ENCODE measurements at regions not wholly inside any gene's neighbourhood (a gene's known extent, or its start where the extent isn't known, plus 50 kb on each side); places are given as distances from the start of the nearest gene placed in this dataset.

DNA sequence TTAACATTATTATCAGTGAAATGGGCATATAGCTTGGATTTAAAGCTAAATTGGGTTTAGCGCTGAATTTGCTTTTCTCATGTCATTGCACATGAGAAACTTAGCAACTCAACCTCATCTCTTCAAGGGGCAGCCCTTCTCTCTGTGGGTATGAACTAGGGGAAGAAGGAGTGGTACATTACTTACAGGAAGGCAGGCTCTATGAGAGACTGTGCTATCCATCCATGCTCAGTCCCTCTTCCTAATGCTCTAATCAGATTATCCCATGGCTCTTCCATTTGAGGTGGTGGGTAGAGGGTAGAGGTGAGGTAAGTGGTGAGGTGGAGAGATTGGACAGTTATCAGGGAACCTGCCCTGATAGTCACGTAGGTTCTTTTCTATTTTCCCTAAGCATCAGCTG, 343.7 kb upstream of the NOVA1 start:
- no peak overlapping the region for H2AFZ ChIP-seq (replicated peaks; ENCODE audit: low read length, poor library complexity)
- H2AK9ac ChIP-seq (replicated peaks; ENCODE audit: low read depth, low read length, poor library complexity) = no peak overlapping the region
- CTCF ChIA-PET = interaction anchor here (0.6 kb wide), 1 partner anchor 353 kb away, joined by 3 read pairs; no protein-coding TSS in a partner anchor
- no peak overlapping the region for H3K56ac ChIP-seq (ENCODE audit: extremely low read depth, insufficient read depth, low read length)
- BruUV-seq (replicated peaks) = no TSS peak
- no peaks in the 10 kb centered on the region for H3K79me1 ChIP-seq (ENCODE audit: low read depth in 1 of 2, low read length in 2 of 2)
- no peak overlapping the region for H3K4ac ChIP-seq (ENCODE audit: low read depth, low read length)
- no peaks in the 10 kb centered on the region for H3K36me3 ChIP-seq (ENCODE audit: control insufficient read depth, insufficient read depth, low read length)
- H3K9me3 ChIP-seq (ENCODE audit: control insufficient read depth, insufficient read depth, low read length) = no peaks in the 10 kb centered on the region
- H4K20me1 ChIP-seq (ENCODE audit: insufficient read depth, low read length) = no peaks in the 10 kb centered on the region
- H3K4me1 ChIP-seq (ENCODE audit: control insufficient read depth, insufficient read depth, low read length) = no peaks in the 10 kb centered on the region
- intact Hi-C loops (cut with micrococcal nuclease) = no loop called here
- no peak overlapping the region for H3K4me2 ChIP-seq (ENCODE audit: low read depth, low read length)
- no peaks in the 10 kb centered on the region for H3K9me1 ChIP-seq (ENCODE audit: insufficient read depth, low read length)
- H4K91ac ChIP-seq (ENCODE audit: insufficient read depth, low read depth, low read length) = no peak overlapping the region
- dilution Hi-C loops (cut with HindIII; ENCODE audit: low sequenced_read_pairs, unreplicated experiment) = no loop called here
- no peaks in the 10 kb centered on the region for H3K27me3 ChIP-seq (ENCODE audit: control insufficient read depth, insufficient read depth, low read length)
- no peak for ATAC-seq (ENCODE audit: low read depth)
- no peak overlapping the region for H2BK15ac ChIP-seq (ENCODE audit: low read depth, low read length)
- H2AK5ac ChIP-seq (ENCODE audit: low read depth, low read length) = no peak overlapping the region
- WGBS, 2 experiments (ENCODE audit: extremely low coverage in 2 of 2, insufficient read length in 1 of 2) = no CpG with 5 or more reads among the region's 2 CpGs
- H3K27ac ChIP-seq (ENCODE audit: insufficient read depth, low read length) = no peak overlapping the region
- H3K9ac ChIP-seq (ENCODE audit: low read depth, low read length) = no peak overlapping the region
- no peak for DNase-seq
- H3K18ac ChIP-seq (ENCODE audit: low read depth, low read length) = no peak overlapping the region
- H2BK20ac ChIP-seq (ENCODE audit: low read depth, low read length) = no peak overlapping the region
- no peak overlapping the region for H3K23ac ChIP-seq (ENCODE audit: low read depth, low read length)
- no peak overlapping the region for H4K8ac ChIP-seq (ENCODE audit: low read depth in 2 of 2, low read length in 2 of 2)
- H3K14ac ChIP-seq (replicated peaks; ENCODE audit: low read depth, low read length) = no peak overlapping the region
- no peak overlapping the region for H2BK5ac ChIP-seq (ENCODE audit: low read depth, low read length, poor library complexity, severe bottlenecking)
- TF ChIP-seq NFE2L2 (IDR thresholded peaks at IDR 0.05; ENCODE audit: low read depth, low read length) (no peak), BHLHE40 (IDR thresholded peaks at IDR 0.05; ENCODE audit: low read depth, low read length) (no peak), CEBPB (IDR thresholded peaks at IDR 0.05; ENCODE audit: low read depth, low read length) (no peak), RCOR1 (IDR thresholded peaks at IDR 0.05; ENCODE audit: insufficient replicate concordance, low read length) (no peak), MAFK (IDR thresholded peaks at IDR 0.05; ENCODE audit: low read depth, low read length) (no peak), SMC3 (IDR thresholded peaks at IDR 0.05; ENCODE audit: low read depth, low read length) (no peak), MXI1 (IDR thresholded peaks at IDR 0.05; ENCODE audit: borderline replicate concordance, low read depth, low read length) (no peak), POLR2A (IDR thresholded peaks at IDR 0.05; ENCODE audit: low read depth, low read length) (no peak), MAZ (IDR thresholded peaks at IDR 0.05; ENCODE audit: borderline replicate concordance, low read depth, low read length) (no peak), RAD21 (IDR thresholded peaks at IDR 0.05; ENCODE audit: low read length) (no peak), RFX5 (IDR thresholded peaks at IDR 0.05; ENCODE audit: low read depth, low read length) (no peak), CHD1 (IDR thresholded peaks at IDR 0.05; ENCODE audit: low read depth, low read length) (no peak), FOS (IDR thresholded peaks at IDR 0.05; ENCODE audit: low read depth, low read length) (no peak)
- TF ChIP-seq, protein P1, sequence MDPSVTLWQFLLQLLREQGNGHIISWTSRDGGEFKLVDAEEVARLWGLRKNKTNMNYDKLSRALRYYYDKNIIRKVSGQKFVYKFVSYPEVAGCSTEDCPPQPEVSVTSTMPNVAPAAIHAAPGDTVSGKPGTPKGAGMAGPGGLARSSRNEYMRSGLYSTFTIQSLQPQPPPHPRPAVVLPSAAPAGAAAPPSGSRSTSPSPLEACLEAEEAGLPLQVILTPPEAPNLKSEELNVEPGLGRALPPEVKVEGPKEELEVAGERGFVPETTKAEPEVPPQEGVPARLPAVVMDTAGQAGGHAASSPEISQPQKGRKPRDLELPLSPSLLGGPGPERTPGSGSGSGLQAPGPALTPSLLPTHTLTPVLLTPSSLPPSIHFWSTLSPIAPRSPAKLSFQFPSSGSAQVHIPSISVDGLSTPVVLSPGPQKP (IDR thresholded peaks at IDR 0.05; ENCODE audit: borderline replicate concordance, low read depth, low read length) = no peak
- TF ChIP-seq, protein P2, sequence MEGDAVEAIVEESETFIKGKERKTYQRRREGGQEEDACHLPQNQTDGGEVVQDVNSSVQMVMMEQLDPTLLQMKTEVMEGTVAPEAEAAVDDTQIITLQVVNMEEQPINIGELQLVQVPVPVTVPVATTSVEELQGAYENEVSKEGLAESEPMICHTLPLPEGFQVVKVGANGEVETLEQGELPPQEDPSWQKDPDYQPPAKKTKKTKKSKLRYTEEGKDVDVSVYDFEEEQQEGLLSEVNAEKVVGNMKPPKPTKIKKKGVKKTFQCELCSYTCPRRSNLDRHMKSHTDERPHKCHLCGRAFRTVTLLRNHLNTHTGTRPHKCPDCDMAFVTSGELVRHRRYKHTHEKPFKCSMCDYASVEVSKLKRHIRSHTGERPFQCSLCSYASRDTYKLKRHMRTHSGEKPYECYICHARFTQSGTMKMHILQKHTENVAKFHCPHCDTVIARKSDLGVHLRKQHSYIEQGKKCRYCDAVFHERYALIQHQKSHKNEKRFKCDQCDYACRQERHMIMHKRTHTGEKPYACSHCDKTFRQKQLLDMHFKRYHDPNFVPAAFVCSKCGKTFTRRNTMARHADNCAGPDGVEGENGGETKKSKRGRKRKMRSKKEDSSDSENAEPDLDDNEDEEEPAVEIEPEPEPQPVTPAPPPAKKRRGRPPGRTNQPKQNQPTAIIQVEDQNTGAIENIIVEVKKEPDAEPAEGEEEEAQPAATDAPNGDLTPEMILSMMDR (conservative IDR thresholded peaks at IDR 0.05; ENCODE audit: low read depth, low read length) = no peak
- TF ChIP-seq, protein P3, sequence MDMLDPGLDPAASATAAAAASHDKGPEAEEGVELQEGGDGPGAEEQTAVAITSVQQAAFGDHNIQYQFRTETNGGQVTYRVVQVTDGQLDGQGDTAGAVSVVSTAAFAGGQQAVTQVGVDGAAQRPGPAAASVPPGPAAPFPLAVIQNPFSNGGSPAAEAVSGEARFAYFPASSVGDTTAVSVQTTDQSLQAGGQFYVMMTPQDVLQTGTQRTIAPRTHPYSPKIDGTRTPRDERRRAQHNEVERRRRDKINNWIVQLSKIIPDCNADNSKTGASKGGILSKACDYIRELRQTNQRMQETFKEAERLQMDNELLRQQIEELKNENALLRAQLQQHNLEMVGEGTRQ (IDR thresholded peaks at IDR 0.05; ENCODE audit: low read depth, low read length) = no peak
- in situ Hi-C loops (cut with MboI; ENCODE audit: low sequenced_read_pairs) = no loop called here
- H3K4me3 ChIP-seq (ENCODE audit: insufficient read depth, low read depth, low read length) = no peak overlapping the region
- POLR2A ChIA-PET (ENCODE audit: unreplicated experiment) = no interaction called here
- H2BK120ac ChIP-seq (ENCODE audit: low read depth, low read length) = no peak overlapping the region
- H4K5ac ChIP-seq (ENCODE audit: low read depth, low read length) = no peak overlapping the region

All from IMR-90 (cell line).